ENCODE measurements at regions not wholly inside any gene's neighbourhood (a gene's known extent, or its start where the extent isn't known, plus 50 kb on each side); places are given as distances from the start of the nearest gene placed in this dataset.

GRCh38 chr16:13779676-13780075 is 140.3 kb upstream of the ERCC4 start:
- no peak for DNase-seq
- TF ChIP-seq GATA1 (IDR thresholded peaks at IDR 0.05; ENCODE audit: low read depth, low read length) (no peak), POLR2A (IDR thresholded peaks at IDR 0.05; ENCODE audit: low read length) (no peak)

GRCh38 chr16:13780406-13781168 is 139.4 kb upstream of the ERCC4 start:
- DNase-seq, result no peak
- TF ChIP-seq POLR2A (IDR thresholded peaks at IDR 0.05; ENCODE audit: low read length), result no peak
- TF ChIP-seq GATA1 (IDR thresholded peaks at IDR 0.05; ENCODE audit: low read depth, low read length), result no peak

GRCh38 chr16:13781169-13781564 is 138.8 kb upstream of the ERCC4 start:
- TF ChIP-seq POLR2A (IDR thresholded peaks at IDR 0.05; ENCODE audit: low read length) (no peak), GATA1 (IDR thresholded peaks at IDR 0.05; ENCODE audit: low read depth, low read length) (no peak)
- DNase-seq, result no peak

- TF ChIP-seq POLR2A (IDR thresholded peaks at IDR 0.05; ENCODE audit: low read length), result no peak
- no peak for TF ChIP-seq GATA1 (IDR thresholded peaks at IDR 0.05; ENCODE audit: low read depth, low read length)
- no peak for DNase-seq
Observed at GRCh38 chr16:13781575-13782338, 138.2 kb upstream of the ERCC4 start.

- TF ChIP-seq GATA1 (IDR thresholded peaks at IDR 0.05; ENCODE audit: low read depth, low read length) (no peak), POLR2A (IDR thresholded peaks at IDR 0.05; ENCODE audit: low read length) (no peak)
- no peak for DNase-seq
Observed at GRCh38 chr16:13791095-13791494, 128.9 kb upstream of the ERCC4 start.

GRCh38 chr16:13793841-13794409 is 126.0 kb upstream of the ERCC4 start:
- no peak for TF ChIP-seq POLR2A (IDR thresholded peaks at IDR 0.05; ENCODE audit: low read length)
- TF ChIP-seq GATA1 (IDR thresholded peaks at IDR 0.05; ENCODE audit: low read depth, low read length), result no peak
- no peak for DNase-seq

GRCh38 chr16:13795131-13795530 is 124.8 kb upstream of the ERCC4 start:
- DNase-seq, result no peak
- TF ChIP-seq GATA1 (IDR thresholded peaks at IDR 0.05; ENCODE audit: low read depth, low read length), result no peak

GRCh38 chr16:13797718-13798117 is 122.2 kb upstream of the ERCC4 start:
- no peak for DNase-seq
- no peak for TF ChIP-seq POLR2A (IDR thresholded peaks at IDR 0.05; ENCODE audit: low read length)
- TF ChIP-seq GATA1 (IDR thresholded peaks at IDR 0.05; ENCODE audit: low read depth, low read length), result no peak

GRCh38 chr16:13798211-13798610 is 121.7 kb upstream of the ERCC4 start:
- TF ChIP-seq GATA1 (IDR thresholded peaks at IDR 0.05; ENCODE audit: low read depth, low read length) (no peak), POLR2A (IDR thresholded peaks at IDR 0.05; ENCODE audit: low read length) (no peak)
- no peak for DNase-seq

GRCh38 chr16:13803974-13804373 is 116.0 kb upstream of the ERCC4 start:
- no peak for TF ChIP-seq POLR2A (IDR thresholded peaks at IDR 0.05; ENCODE audit: low read length)
- no peak for TF ChIP-seq GATA1 (IDR thresholded peaks at IDR 0.05; ENCODE audit: low read depth, low read length)
- DNase-seq, result no peak

- TF ChIP-seq GATA1 (IDR thresholded peaks at IDR 0.05; ENCODE audit: low read depth, low read length) (no peak), POLR2A (IDR thresholded peaks at IDR 0.05; ENCODE audit: low read length) (no peak)
- no peak for DNase-seq
Observed at GRCh38 chr16:13805951-13806350, 114.0 kb upstream of the ERCC4 start.

GRCh38 chr16:13806671-13807070 is 113.3 kb upstream of the ERCC4 start:
- DNase-seq, result no peak
- TF ChIP-seq GATA1 (IDR thresholded peaks at IDR 0.05; ENCODE audit: low read depth, low read length) (no peak), POLR2A (IDR thresholded peaks at IDR 0.05; ENCODE audit: low read length) (no peak)

GRCh38 chr16:13808102-13808501 is 111.9 kb upstream of the ERCC4 start:
- no peak for DNase-seq
- TF ChIP-seq GATA1 (IDR thresholded peaks at IDR 0.05; ENCODE audit: low read depth, low read length) (no peak), POLR2A (IDR thresholded peaks at IDR 0.05; ENCODE audit: low read length) (no peak)

GRCh38 chr16:13809765-13810164 is 110.2 kb upstream of the ERCC4 start:
- DNase-seq, result no peak
- no peak for TF ChIP-seq GATA1 (IDR thresholded peaks at IDR 0.05; ENCODE audit: low read depth, low read length)
- no peak for TF ChIP-seq POLR2A (IDR thresholded peaks at IDR 0.05; ENCODE audit: low read length)

Measured in erythroblast (primary cell).